Mucosa of rectum (tissue), 2 donors: ENCODE measurements at regions not wholly inside any gene's neighbourhood (a gene's known extent, or its start where the extent isn't known, plus 50 kb on each side); places are given as distances from the start of the nearest gene placed in this dataset.

ENCODE experiments used
- H3K27ac ChIP-seq, 2 donors: one replicate each; pipeline ENCODE4 v1.7.0; 2013; ENCODE audit warnings: inconsistent platforms in 2 of 2, low read depth in 2 of 2, low read length in 2 of 2
- H3K27me3 ChIP-seq, 2 donors: one replicate each; pipeline ENCODE4 v1.7.0; 2013; ENCODE audit warnings: low read length in 2 of 2; ENCODE audit not compliant: control insufficient read depth in 2 of 2, insufficient read depth in 2 of 2
- H3K36me3 ChIP-seq, 2 donors: one replicate each; pipeline ENCODE4 v1.7.0; 2013; ENCODE audit warnings: low read length in 2 of 2; ENCODE audit not compliant: control insufficient read depth in 2 of 2, insufficient read depth in 2 of 2
- H3K4me1 ChIP-seq, 2 donors: one replicate each; pipeline ENCODE4 v1.7.0; 2013; ENCODE audit warnings: low read length in 2 of 2, mild to moderate bottlenecking in 1 of 2; ENCODE audit not compliant: control insufficient read depth in 2 of 2, insufficient read depth in 2 of 2
- H3K4me3 ChIP-seq, 2 donors: one replicate each; pipeline ENCODE4 v1.7.0; 2013; ENCODE audit warnings: low read length in 2 of 2
- H3K9ac ChIP-seq, 2 donors: one replicate each; pipeline ENCODE4 v1.7.0; 2013; ENCODE audit warnings: low read length in 2 of 2, low read depth in 1 of 2, mild to moderate bottlenecking in 1 of 2
- H3K9me3 ChIP-seq, 2 donors: one replicate each; pipeline ENCODE4 v1.7.0; 2013; ENCODE audit warnings: low read length in 2 of 2; ENCODE audit not compliant: control insufficient read depth in 2 of 2
- donor health status: healthy.
- donor health status: Normal muscosa, but diverticular disease.

DNA sequence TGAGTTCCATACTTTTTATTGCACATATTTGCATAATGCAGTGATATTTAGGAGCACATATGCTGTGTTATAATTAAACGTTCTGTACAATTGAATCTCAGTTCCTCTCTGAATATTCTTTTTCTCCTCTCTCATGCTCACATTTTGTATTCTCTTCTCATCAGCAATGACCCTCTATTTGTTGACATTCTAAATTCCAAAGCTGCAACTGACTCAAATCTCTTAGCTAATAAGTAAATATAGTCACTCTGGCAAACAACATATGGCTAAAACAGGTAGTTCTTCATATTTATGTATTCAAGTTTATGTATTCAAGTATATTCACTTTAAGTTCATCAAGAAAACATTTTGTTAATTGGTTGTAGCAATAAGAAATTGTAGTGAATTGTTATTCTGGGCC is 907.4 kb upstream of the VRK2 start:
- Histone ChIP-seq H3K9me3 (no peaks in the 10 kb centered on the region), H3K27ac (no peak overlapping the region), H3K9ac (no peak overlapping the region), H3K4me3 (no peak overlapping the region), H3K27me3 (no peaks in the 10 kb centered on the region), H3K36me3 (no peaks in the 10 kb centered on the region), H3K4me1 (no peaks in the 10 kb centered on the region)

GRCh38 chr2:57141269-57141668 is 905.3 kb upstream of the VRK2 start:
- no peaks in the 10 kb centered on the region for H3K36me3 ChIP-seq

GRCh38 chr2:57146951-57147350 is 899.7 kb upstream of the VRK2 start:
- no peak overlapping the region for H3K9ac ChIP-seq

More at GRCh38 chr2:57141269-57141668, 905.3 kb upstream of the VRK2 start:
- no peak overlapping the region for H3K4me3 ChIP-seq
- no peak overlapping the region for H3K9ac ChIP-seq
- H3K4me1 ChIP-seq = no peaks in the 10 kb centered on the region
- no peaks in the 10 kb centered on the region for H3K9me3 ChIP-seq
- H3K27ac ChIP-seq = no peak overlapping the region
- no peaks in the 10 kb centered on the region for H3K27me3 ChIP-seq

GRCh38 chr2:57156231-57156924 is 890.2 kb upstream of the VRK2 start:
- Histone ChIP-seq H3K4me3 (no peak overlapping the region), H3K4me1 (no peaks in the 10 kb centered on the region), H3K9me3 (no peaks in the 10 kb centered on the region), H3K9ac (no peak overlapping the region), H3K36me3 (no peaks in the 10 kb centered on the region), H3K27me3 (no peaks in the 10 kb centered on the region), H3K27ac (no peak overlapping the region)

More at GRCh38 chr2:57146951-57147350, 899.7 kb upstream of the VRK2 start:
- Histone ChIP-seq H3K36me3 (no peaks in the 10 kb centered on the region), H3K4me3 (no peak overlapping the region), H3K27ac (no peak overlapping the region), H3K9me3 (peaks cover 0 to 3% of the 10 kb centered on the region in 2 donors), H3K4me1 (no peaks in the 10 kb centered on the region), H3K27me3 (no peaks in the 10 kb centered on the region)

DNA sequence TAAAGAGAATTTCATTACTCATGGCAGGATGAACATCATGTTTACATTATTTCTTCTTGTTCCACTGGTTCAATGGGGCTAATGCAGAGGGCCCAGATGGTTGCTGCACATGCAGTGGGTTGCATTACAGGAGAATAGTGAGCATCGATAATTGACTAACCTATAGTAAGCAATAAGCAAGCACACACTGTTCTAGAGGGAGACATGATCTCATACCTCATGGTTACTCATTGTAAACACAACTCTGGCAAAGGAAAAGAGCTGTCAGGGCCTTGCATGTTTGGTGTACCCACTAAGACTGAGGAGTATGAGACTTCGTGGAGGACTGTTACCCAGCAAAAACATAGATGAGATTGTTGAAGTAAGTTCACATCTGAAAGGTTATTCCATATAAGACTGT is 885.6 kb upstream of the VRK2 start:
- Histone ChIP-seq H3K9me3 (no peaks in the 10 kb centered on the region), H3K9ac (no peak overlapping the region), H3K4me1 (no peaks in the 10 kb centered on the region), H3K36me3 (no peaks in the 10 kb centered on the region), H3K4me3 (no peak overlapping the region), H3K27me3 (no peaks in the 10 kb centered on the region), H3K27ac (no peak overlapping the region)

DNA sequence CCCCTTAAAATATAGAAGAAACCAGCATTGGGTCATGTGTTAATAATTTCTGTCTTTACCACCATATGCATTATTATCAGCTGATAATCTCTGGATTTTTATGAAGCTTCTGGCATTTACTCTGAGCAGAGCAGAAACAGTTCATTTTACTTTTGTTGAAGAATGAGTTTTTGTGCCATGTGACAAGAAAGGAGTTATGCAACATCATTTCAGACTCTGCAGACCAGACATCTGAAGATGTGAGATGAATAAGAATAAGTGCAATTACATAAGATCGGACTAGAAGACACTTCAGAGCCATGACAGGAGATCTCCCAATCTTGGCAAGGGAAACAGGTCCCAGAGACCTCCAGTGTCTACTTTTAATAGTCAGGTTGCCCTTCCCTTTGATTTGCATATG is 869.4 kb upstream of the VRK2 start:
- no peaks in the 10 kb centered on the region for H3K27me3 ChIP-seq
- H3K9me3 ChIP-seq = no peaks in the 10 kb centered on the region

DNA sequence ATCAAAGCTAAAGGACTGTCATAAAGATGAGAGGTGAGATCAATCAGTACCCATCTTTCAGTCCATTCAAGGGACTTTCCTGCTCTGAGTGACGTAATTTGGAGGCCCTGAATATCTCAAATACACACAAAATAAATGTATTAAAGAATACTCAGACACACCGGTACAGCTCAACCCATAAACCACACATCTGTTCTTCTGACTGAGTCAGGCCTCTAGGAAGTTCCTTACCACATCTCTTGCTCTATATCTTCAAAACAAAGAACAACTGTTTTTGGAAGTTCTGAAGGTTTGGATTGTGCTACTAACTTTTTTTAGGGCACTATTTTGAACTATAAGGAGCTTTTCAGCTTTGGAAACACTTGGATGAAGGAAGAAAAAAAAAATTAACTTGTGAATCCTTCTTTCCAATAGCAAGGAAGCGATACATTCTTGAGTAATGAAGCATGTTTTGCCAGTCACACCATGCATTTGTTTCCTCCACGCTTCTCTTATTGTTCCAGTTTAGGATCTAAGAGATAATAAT is 866.5 kb upstream of the VRK2 start:
- Histone ChIP-seq H3K4me1 (no peaks in the 10 kb centered on the region), H3K36me3 (no peaks in the 10 kb centered on the region), H3K27me3 (no peaks in the 10 kb centered on the region), H3K9ac (no peak overlapping the region), H3K4me3 (no peak overlapping the region), H3K9me3 (no peaks in the 10 kb centered on the region), H3K27ac (no peak overlapping the region)

More for the DNA sequence above, 869.4 kb upstream of the VRK2 start:
- Histone ChIP-seq H3K9ac (no peak overlapping the region), H3K27ac (no peak overlapping the region), H3K4me1 (no peaks in the 10 kb centered on the region), H3K4me3 (no peak overlapping the region), H3K36me3 (no peaks in the 10 kb centered on the region)

GRCh38 chr2:57180678-57181077 is 865.9 kb upstream of the VRK2 start:
- H3K4me1 ChIP-seq = no peaks in the 10 kb centered on the region
- no peak overlapping the region for H3K4me3 ChIP-seq
- no peak overlapping the region for H3K9ac ChIP-seq
- no peak overlapping the region for H3K27ac ChIP-seq
- H3K27me3 ChIP-seq = no peaks in the 10 kb centered on the region
- no peaks in the 10 kb centered on the region for H3K36me3 ChIP-seq
- H3K9me3 ChIP-seq = no peaks in the 10 kb centered on the region

GRCh38 chr2:57181315-57182038 is 865.1 kb upstream of the VRK2 start:
- Histone ChIP-seq H3K9ac (no peak overlapping the region), H3K27ac (no peak overlapping the region), H3K9me3 (no peaks in the 10 kb centered on the region), H3K4me1 (no peaks in the 10 kb centered on the region), H3K4me3 (no peak overlapping the region), H3K36me3 (no peaks in the 10 kb centered on the region), H3K27me3 (no peaks in the 10 kb centered on the region)

DNA sequence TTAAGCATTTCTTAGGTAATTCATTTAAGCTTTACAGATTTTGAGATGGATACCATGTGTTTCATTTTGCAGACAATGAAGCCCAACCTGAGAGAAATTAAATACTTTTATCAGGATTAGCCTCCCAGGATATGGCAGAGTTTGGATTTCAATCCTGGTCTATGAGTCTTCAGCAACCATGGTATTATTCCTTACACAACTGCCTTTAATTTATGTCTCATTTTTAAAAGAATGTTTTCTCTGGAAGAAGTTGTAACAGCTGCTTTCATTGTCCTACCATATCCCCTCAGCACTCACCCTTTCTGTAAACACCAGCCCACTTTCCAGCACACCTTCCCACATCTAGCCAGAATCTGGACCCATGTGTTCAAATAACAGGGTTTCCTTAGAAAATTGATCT is 863.7 kb upstream of the VRK2 start:
- no peak overlapping the region for H3K4me3 ChIP-seq
- H3K27ac ChIP-seq = no peak overlapping the region
- no peaks in the 10 kb centered on the region for H3K36me3 ChIP-seq
- no peaks in the 10 kb centered on the region for H3K9me3 ChIP-seq
- H3K9ac ChIP-seq = no peak overlapping the region
- H3K4me1 ChIP-seq = no peaks in the 10 kb centered on the region
- no peaks in the 10 kb centered on the region for H3K27me3 ChIP-seq
